Amygdala (tissue), 56 donors: ENCODE measurements at regions not wholly inside any gene's neighbourhood (a gene's known extent, or its start where the extent isn't known, plus 50 kb on each side); places are given as distances from the start of the nearest gene placed in this dataset.
"Not testable (repeated sequence)": the region's sequence is repeated elsewhere in the genome, so short reads cannot be mapped to it uniquely, and the experiment has no call there.

ENCODE experiments used
- DNase-seq, 56 donors: peaks; one replicate each; lab custom pipeline; 2025; lab: John Stamatoyannopoulos, UW

DNA sequence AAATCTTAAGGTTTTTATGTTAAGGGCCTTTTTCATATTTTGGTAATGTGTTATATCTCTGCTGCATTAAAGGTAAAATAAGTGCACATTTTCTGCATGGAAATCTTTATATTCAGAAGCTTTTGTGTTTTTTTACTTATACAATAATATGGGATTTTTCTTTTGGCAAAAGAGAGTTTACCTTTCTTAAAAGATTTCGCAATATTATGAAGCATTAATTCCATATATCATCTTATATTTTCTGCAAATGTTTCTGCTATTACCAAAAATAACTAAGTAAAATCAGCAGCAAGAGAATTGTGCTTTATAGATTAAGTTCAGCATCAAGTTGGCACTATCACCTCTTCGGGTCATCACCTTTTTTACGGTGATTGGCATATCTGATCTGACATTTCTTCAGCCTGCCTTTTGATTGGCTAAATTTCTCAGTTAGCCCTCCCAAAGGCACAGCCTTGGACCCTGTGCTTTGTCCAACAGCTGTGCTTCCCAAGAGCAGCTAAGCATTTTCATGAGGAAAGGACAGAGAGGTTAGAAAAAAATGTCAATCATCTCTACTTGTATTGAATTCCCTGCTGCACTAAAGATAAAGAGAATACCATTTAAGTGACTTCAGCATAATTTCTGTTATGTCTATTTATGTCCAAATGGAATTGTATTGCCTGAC lies 767.1 kb upstream of the PRMT6 start:
- DNase-seq, result no peak

DNA sequence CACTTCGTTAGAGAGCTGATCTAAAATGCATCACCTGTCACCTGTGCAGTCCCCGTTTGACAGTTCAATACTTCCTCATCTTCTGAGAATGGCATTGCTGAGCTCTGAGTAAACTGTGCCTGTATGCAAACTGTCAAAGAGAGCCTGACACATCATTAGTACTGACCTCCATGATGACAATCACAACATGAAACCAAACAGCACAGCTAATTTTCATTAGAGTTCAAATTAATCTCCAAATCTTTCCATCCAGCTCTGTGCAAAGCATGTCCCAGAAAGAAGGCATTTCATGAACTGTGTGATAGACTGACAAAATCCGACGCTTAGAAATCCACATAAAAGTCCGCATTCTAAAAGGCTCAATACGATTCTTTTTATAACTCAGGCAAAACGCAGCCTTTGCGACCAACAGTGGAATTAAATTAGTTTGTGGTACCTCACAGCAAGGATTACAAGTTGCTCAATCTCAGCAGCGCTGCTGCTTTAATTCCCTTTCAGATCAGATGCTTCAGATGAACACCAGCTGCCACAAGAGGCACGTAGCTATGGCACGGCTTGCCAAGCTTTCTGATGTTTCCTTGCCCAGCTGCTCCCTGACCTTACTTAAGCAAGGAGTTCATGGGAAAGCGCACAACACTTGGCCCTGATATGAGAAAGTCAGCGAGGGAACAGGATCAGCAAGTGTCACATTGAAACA lies 765.5 kb upstream of the PRMT6 start:
- DNase-seq, result no peak

DNA sequence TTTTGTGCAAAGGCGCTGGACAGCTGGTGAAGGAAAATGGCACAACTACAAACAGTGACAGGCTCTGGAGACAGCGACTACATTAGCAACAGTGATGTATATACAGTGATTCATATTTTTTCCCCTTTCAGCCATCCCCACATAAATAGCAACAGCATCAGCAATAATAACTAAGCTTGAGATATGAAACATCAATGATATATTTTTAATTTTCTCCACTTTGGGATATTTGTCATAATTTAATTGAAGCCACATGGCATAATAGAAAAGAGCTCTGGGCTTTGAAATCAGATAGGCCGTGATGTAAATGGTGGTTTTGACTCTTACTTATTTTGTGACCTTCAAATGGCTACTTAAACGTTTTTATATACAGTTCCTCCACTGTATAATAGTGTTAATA lies 764.3 kb upstream of the PRMT6 start:
- no peak for DNase-seq

DNA sequence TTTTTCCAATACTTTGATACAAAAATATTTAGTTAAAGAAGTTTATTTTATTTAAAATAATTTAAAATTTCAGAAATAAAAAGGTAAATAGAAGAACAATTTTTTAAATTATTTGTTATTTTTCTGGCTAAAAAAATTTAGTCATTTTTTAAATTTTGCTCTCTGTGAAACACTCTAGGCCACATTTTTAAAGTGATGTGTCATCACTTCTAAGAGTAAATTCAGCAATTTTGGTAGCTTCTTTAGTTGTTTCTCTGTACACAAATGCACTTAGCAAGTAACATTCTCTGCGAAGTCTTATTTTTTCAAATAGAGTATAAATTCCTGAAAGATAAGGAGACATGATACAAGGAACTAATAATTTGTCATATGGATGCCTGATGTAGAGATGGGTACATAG lies 760.0 kb upstream of the PRMT6 start:
- DNase-seq, result no peak

DNA sequence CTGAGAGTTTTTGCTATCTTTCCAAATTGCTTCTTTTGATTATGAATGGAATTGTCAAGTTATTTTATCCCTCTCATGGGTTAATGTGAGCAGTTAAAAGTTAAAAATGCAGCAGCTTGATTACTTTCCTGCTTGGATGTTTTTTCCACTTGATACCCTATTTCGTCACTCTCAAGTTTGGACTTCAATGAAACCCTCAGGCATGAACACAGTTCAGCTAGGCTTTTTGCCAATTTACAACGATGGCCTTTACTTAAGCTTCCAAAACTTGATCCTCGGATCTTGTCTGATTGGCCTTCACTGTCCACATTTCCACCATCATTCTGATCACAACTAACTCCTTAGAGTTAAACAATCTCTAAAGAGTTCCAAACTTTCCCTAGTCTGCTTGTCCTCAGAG lies 752.4 kb upstream of the PRMT6 start:
- DNase-seq, result no peak

DNA sequence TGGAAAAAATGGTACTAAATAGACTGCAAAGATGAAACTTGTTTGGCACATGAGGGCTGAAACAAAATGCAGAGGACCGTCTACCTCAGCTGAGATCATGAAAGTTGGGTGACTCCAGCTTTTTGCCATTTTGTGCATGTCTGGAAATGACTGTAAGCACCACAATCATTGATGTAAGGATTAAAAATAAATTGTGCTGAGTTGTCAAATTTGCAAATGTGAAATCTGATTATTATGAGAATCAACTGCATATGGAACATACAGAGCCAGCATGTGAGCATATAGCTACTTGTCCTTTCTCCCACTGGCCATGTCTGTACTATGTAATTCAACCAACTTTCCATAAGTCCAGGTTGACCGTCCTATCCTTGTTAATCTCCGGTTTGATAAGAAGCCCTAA lies 736.9 kb upstream of the PRMT6 start:
- no peak for DNase-seq

DNA sequence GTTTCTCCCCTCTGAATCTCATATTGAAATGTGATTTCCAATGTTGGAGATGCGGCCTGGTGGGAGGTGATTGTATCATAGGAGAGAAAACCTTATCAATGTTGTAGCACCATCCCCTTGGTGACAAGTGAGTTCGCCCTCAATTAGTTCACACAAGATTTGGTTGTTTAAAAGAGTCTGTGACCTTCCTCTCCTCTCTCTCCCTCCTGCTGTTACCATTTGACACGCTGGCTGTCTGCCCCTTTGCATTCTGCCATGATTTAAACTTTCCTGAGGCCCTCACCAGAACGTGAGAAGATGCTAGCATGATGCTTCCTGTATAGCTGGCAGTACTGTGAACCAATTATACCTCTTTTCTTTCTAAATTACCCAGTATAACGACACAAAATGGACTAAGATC lies 730.9 kb upstream of the PRMT6 start:
- no peak for DNase-seq

DNA sequence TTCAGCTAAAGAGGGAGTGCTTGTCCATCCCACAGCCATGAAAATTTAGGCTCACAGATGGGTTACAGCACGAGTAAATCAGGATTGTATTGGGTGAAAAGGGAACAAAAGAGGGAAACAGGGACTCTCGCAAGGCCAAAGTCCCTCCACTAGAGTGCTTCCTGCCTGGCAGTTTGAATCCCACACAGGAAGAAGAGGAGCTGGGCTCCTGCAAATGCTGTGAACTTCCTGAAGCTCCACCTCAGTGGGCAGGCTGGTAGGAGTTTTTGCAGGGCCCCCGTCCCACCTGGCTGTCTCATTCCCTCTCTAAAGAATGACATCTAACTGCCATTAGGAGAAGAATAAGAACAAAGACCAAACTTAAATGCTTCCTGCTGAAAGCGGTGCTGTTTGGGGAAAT lies 712.0 kb upstream of the PRMT6 start:
- no peak for DNase-seq

DNA sequence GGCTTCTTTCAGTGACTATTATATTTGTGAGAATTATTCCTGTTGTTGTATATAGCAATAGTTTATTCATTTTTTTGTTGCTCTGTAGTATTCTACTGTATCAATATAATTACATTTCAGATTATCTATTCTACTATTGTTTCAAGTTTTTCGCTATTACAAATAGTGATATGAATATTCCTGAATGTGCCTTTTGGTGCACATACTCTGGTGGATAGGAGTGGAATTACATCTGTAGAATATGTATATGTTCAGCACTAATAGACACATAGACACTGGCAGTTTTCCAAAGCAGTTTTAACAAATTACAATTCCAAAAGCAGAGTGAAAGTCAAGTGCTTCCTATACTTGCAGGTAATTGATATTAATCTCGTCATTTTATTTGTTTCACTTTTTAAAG lies 696.2 kb upstream of the PRMT6 start:
- no peak for DNase-seq

DNA sequence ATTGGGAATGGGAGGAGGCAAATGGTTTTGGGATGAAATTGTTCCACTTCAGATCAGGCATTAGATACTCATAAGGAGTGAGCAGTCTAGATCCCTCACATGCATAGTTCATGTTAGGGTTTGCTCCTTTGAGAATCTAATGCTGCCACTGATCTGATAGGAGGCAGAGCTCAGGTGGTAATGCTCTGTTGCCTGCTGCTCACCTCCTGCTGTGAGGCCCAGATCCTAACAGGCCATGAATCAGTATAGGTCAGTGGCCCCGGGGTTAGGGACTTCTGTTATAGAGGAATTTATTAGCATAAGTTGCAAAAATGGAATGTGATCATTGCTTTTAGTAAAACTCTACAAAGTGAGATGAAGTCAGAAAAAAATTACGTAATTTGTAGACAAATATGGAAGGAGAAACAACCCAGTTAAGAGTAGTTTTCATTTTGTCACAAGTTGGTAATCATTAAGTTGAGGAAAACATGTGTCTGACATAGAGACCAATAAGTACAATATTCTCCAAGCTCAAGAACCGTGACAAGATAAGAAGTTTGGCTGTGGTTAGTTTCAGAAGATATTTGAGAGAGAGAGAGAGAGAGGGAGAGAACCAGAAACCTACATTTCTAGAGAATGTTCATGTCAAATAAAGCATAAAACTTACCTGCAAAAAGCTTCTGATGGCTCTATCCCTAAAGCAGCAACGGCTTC lies 689.7 kb upstream of the PRMT6 start:
- no peak for DNase-seq

DNA sequence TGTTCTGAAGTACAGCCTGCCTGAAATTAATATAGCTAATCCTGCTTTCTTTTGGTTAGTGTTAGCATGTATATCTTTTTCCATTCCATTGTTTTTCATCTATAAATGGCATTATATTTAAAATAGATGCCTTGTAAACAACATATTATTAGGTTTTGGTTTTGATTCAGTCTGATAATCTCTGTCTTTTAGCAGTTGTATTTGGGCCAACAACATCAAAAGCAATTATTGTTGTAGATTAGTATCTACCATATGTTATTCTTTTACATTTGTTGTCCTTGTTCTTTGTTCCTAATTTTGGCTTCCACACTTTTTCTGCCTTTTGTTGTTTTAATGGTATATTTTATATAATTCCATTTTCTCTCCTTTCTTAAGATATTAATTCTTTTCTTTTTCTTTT lies 678.2 kb upstream of the PRMT6 start:
- no peak for DNase-seq

DNA sequence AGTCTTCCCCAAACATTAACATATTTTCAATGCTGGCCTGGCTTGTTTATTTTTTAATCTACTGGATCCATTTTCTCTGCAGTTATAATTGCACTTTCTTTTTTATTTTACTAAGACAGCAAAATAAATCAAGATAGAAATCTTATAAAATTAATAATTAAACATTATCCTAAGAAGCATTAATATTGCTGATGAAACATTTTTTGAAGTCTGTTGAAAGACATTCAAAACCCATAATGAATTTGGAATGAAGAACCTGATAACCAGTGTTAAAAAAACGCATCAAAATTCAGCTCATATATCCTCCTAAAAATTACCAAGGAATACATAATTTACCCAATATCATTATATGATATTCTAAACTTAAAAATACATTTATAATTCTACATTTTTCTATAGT lies 675.7 kb upstream of the PRMT6 start:
- no peak for DNase-seq

DNA sequence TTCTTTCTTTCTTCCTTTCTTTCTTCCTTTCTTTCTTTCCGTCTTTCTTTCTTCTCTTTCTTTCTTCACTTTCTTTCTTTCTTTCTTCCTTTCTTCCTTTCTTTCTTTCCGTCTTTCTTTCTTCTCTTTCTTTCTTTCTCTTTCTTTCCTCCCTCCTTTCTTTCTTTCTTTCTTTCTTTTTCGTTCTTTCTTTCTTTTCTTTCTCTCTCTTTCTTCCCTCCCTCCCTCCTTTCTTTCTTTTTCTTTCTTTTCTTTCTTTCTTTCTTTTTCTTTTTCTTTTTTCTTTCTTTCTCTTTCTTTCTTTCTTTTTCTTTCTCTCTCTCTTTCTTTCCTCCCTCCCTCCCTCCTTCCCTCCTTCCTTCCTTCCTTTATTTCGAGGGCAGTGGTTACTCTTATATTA lies 667.3 kb upstream of the PRMT6 start:
- DNase-seq, result not testable (repeated sequence)

DNA sequence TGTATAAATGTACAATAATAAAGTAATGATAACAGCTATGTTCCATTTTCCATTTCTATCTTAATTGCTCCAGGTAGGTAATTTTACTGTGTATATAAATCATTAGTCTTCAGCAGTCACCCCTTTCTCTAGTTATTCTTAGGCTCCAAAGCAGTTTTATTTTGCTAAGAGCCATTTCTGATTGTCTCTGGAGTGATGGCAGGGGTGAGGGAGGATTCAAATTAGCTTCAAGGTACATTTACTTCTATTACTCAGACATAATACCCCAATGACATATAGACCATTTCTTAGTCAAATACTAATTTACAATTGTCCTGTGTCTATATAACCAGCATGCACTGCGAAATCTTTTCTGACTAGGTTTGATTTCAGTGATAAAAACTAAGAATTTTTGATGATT lies 663.4 kb upstream of the PRMT6 start:
- DNase-seq, result no peak

DNA sequence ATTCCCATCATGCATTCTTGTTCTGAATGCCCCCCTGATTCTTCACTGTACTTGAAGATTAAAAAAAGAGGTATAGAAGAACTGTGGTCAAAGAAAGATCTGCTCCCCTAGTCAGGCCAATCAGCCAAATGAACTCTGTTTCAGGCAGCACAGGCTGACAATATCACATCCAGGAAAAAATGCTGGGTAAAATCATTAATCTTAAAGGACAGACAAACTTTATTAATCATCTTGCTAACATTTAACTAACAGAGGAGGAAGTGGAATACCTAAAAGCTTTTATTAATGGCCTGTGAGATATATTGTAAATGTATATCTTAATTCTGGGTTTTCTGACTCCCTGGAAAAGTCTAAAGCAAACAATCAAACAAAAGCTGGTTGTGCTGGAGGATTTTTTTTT lies 660.5 kb upstream of the PRMT6 start:
- no peak for DNase-seq

DNA sequence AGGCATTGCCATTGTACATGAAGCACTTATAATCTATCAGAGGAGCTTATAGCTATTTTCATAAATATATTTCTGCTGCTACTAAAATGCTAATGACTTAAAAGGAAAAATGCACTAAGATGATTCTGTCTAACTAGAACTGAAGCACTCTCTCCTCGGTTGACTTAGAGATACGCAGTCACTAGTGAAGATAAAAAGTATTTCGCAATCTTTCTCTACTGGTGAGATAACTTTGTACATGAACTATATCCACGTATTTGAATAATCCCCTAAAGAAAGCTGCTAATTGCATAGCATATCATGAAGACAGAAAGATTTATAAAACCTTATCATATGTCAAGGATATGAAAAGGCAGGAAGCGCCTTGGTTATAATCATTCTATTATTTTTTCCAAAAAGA lies 658.1 kb upstream of the PRMT6 start:
- no peak for DNase-seq

DNA sequence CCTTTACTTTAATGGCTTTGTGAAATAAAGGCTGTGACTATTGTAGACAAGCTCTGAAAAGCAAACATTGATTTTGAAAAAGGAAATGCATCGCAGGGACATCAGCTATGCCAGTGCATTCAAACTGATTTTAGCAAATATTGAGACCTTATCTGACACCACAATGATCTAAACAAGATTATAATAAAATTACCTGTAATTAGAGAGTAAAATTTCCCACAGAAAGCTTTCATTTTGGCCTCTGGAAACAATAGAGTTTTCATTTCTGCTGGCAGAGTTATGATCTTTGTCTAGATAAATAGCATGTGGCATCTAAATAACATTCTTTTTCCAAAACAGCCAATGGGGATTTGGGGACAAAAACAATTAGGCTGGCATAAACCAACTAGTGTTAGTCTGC lies 650.4 kb upstream of the PRMT6 start:
- DNase-seq, result no peak

DNA sequence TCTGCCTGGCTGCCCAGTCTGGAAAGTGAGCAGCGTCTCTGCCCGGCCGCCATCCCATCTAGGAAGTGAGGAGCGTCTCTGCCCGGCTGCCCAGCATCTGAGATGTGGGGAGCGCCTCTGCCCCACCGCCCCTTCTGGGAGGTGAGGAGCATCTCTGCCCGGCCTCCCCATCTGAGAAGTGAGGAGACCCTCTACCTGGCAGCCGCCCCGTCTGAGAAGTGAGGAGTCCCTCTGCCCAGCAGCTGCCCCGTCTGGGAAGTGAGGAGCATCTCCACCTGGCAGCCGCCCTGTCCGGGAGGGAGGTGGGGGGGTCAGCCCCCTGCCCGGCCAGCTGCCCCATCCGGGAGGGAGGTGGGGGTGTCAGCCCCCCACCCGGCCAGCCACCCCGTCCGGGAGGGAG lies 644.2 kb upstream of the PRMT6 start:
- not testable (repeated sequence) for DNase-seq

DNA sequence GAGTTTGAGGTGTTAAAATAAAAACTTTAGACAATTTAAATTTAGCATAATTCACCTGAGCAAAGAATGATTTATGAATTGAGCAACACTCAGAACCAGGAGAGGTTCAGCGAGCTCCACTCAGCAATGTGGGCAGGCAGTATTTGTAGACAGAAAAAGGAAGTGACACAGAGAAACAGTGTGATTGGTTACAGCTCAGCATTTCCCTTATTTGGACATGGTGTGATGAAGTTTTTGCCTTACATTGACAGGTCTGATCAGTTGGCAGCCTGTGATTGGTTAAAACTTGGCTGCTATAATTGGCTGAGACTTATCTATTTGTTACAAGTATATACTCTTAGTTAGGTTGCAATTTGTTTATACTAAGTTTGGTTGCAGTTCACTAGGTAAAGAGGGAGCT lies 621.2 kb upstream of the PRMT6 start:
- DNase-seq, result no peak

DNA sequence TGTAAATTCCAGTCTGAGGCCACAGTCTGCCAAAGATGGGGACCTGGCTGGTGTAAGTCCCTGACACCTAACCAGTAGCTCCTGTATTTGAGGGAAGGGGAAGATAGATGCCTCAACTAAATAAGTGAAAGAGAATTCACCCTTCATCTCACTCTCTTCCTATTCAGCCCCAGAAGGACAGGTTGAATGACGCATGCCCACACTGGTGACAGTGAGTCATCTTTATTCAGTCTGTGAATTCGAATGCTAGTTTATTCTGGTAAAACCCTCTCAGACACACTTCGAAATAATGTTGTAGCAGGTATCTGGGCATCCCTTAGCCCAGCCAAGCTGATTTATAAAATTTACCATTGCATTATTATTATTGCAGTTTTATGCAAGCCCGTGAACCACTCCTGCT lies 617.0 kb upstream of the PRMT6 start:
- no peak for DNase-seq

DNA sequence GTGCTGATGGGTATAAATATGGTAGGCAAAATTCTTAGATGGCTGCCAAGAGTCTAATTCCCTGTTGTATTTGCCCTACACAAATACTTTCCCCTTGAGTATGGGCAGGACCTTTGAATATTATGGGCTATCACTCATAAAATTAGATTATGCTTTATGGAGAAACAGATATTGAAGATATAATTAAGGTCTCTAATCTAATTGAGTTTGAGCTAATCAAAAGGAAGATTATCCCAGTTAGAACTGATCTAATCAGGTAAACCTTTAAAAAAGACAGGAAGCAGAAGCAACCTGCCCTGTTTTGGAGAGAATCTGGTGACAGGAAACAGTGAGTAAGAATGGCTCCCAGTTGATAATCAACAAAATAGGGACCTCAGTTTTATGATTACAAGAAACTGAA lies 609.0 kb upstream of the PRMT6 start:
- DNase-seq, result no peak

DNA sequence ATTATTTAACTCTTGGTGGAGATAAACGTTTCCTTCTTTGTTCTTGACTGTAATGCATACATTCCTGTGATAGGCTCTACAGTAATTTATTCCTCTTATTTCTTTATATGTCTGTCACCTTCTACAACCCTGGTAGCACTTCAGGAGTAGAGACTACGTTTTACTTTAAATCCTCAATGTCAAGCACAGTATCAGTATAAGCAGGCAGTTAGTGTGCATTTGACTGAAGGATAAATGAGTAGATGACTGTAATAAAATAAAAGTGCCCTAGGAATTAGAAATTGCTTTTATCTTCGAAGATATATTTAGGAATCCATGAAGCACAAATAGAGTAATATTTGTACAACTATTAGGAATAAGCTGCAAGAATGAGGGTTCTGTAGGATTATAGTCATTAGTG lies 599.6 kb upstream of the PRMT6 start:
- DNase-seq, result no peak
